ENCODE measurements at regions not wholly inside any gene's neighbourhood (a gene's known extent, or its start where the extent isn't known, plus 50 kb on each side); places are given as distances from the start of the nearest gene placed in this dataset.

- TF ChIP-seq CTCF (conservative IDR thresholded peaks at IDR 0.05): no peak
- peaks cover under 1% of the 10 kb centered on the region for H3K9me3 Mint-ChIP-seq
- H3K27ac Mint-ChIP-seq (ENCODE audit: unreplicated experiment): no peak overlapping the region
- no peaks in the 10 kb centered on the region for H3K27me3 Mint-ChIP-seq (ENCODE audit: low read depth)
- peaks cover 23% of the 10 kb centered on the region for H3K4me1 Mint-ChIP-seq
- DNase-seq (ENCODE audit: low read depth, low spot score): no peak
- no peaks in the 10 kb centered on the region for H3K36me3 Mint-ChIP-seq (ENCODE audit: low read depth)
- no peak overlapping the region for H3K4me3 Mint-ChIP-seq
Measured at GRCh38 chr1:82094136-82094535, 293.4 kb downstream of the ADGRL2 start.

- peaks cover 5% of the 10 kb centered on the region for H3K9me3 Mint-ChIP-seq
- TF ChIP-seq CTCF (conservative IDR thresholded peaks at IDR 0.05): no peak
- no peak overlapping the region for H3K4me3 Mint-ChIP-seq
- H3K36me3 Mint-ChIP-seq (ENCODE audit: low read depth): no peaks in the 10 kb centered on the region
- H3K27me3 Mint-ChIP-seq (ENCODE audit: low read depth): no peaks in the 10 kb centered on the region
- no peak overlapping the region for H3K27ac Mint-ChIP-seq (ENCODE audit: unreplicated experiment)
- DNase-seq (ENCODE audit: low read depth, low spot score): no peak
- peaks cover 23% of the 10 kb centered on the region for H3K4me1 Mint-ChIP-seq
Measured at GRCh38 chr1:82091729-82092128, 291.0 kb downstream of the ADGRL2 start.

- H3K9me3 Mint-ChIP-seq: peaks cover 5% of the 10 kb centered on the region
Measured at GRCh38 chr1:82091265-82091664, 290.5 kb downstream of the ADGRL2 start.

GRCh38 chr1:82090104-82090503 is 289.4 kb downstream of the ADGRL2 start:
- H3K9me3 Mint-ChIP-seq: peaks cover 8% of the 10 kb centered on the region
- H3K4me1 Mint-ChIP-seq: peaks cover 11% of the 10 kb centered on the region
- H3K36me3 Mint-ChIP-seq (ENCODE audit: low read depth): no peaks in the 10 kb centered on the region
- TF ChIP-seq CTCF (conservative IDR thresholded peaks at IDR 0.05): peak; percentile 51
- no peak overlapping the region for H3K4me3 Mint-ChIP-seq
- no peak overlapping the region for H3K27ac Mint-ChIP-seq (ENCODE audit: unreplicated experiment)
- no peaks in the 10 kb centered on the region for H3K27me3 Mint-ChIP-seq (ENCODE audit: low read depth)
- no peak for DNase-seq (ENCODE audit: low read depth, low spot score)

More at GRCh38 chr1:82091265-82091664, 290.5 kb downstream of the ADGRL2 start:
- Mint-ChIP-seq H3K36me3 (ENCODE audit: low read depth) (no peaks in the 10 kb centered on the region), H3K27me3 (ENCODE audit: low read depth) (no peaks in the 10 kb centered on the region), H3K4me1 (peaks cover 23% of the 10 kb centered on the region), H3K27ac (ENCODE audit: unreplicated experiment) (no peak overlapping the region), H3K4me3 (no peak overlapping the region)
- TF ChIP-seq CTCF (conservative IDR thresholded peaks at IDR 0.05): no peak
- DNase-seq (ENCODE audit: low read depth, low spot score): no peak

- H3K27ac Mint-ChIP-seq (ENCODE audit: unreplicated experiment): no peak overlapping the region
- no peak for TF ChIP-seq CTCF (conservative IDR thresholded peaks at IDR 0.05)
- H3K4me1 Mint-ChIP-seq: no peaks in the 10 kb centered on the region
- peaks cover 8% of the 10 kb centered on the region for H3K9me3 Mint-ChIP-seq
- no peak overlapping the region for H3K4me3 Mint-ChIP-seq
- no peaks in the 10 kb centered on the region for H3K36me3 Mint-ChIP-seq (ENCODE audit: low read depth)
- no peaks in the 10 kb centered on the region for H3K27me3 Mint-ChIP-seq (ENCODE audit: low read depth)
- no peak for DNase-seq (ENCODE audit: low read depth, low spot score)
Measured at GRCh38 chr1:82086739-82087138, 286.0 kb downstream of the ADGRL2 start.

- H3K36me3 Mint-ChIP-seq (ENCODE audit: low read depth): no peaks in the 10 kb centered on the region
- no peak for DNase-seq (ENCODE audit: low read depth, low spot score)
- H3K9me3 Mint-ChIP-seq: no peaks in the 10 kb centered on the region
- H3K27me3 Mint-ChIP-seq (ENCODE audit: low read depth): no peaks in the 10 kb centered on the region
- peaks cover 20% of the 10 kb centered on the region for H3K4me1 Mint-ChIP-seq
- TF ChIP-seq CTCF (conservative IDR thresholded peaks at IDR 0.05): no peak
- H3K4me3 Mint-ChIP-seq: no peak overlapping the region
- no peak overlapping the region for H3K27ac Mint-ChIP-seq (ENCODE audit: unreplicated experiment)
Measured at GRCh38 chr1:82079607-82080006, 278.9 kb downstream of the ADGRL2 start.
